Choroid plexus epithelial cell (primary cell): ENCODE measurements at regions not wholly inside any gene's neighbourhood (a gene's known extent, or its start where the extent isn't known, plus 50 kb on each side); places are given as distances from the start of the nearest gene placed in this dataset.
A peak's percentile ranks its signal among the peaks of the same experiment; 100 is the strongest.

Experiments
- DNase-seq: peaks from one replicate; pipeline ENCODE4 v3.0.0-alpha.2; 2010; ENCODE audit warnings: low read depth
- H3K4me3 ChIP-seq: 2 replicates; pipeline ENCODE4 v1.5.1; 2011; ENCODE audit warnings: low read depth, mild to moderate bottlenecking, control low read depth, low read length, moderate library complexity
- CTCF ChIP-seq: conservative IDR thresholded peaks from 2 replicates; pipeline ENCODE4 v1.5.1; 2011; ENCODE audit warnings: low read depth, mild to moderate bottlenecking, control low read depth, inconsistent platforms, low read length, moderate library complexity

GRCh38 chr18:44321868-44322590 lies 358.7 kb upstream of the SETBP1 start:
- no peak for DNase-seq
- no peak overlapping the region for H3K4me3 ChIP-seq
- no peak for TF ChIP-seq CTCF

- no peak overlapping the region for H3K4me3 ChIP-seq
- TF ChIP-seq CTCF: no peak
- DNase-seq: no peak
These were observed 357.6 kb upstream of the SETBP1 start for GRCh38 chr18:44323125-44323524.

- no peak for TF ChIP-seq CTCF
- no peak overlapping the region for H3K4me3 ChIP-seq
- no peak for DNase-seq
These were observed 356.3 kb upstream of the SETBP1 start for GRCh38 chr18:44324361-44324760.

GRCh38 chr18:44325903-44326635 lies 354.6 kb upstream of the SETBP1 start:
- peak; percentile 91 for DNase-seq
- no peak overlapping the region for H3K4me3 ChIP-seq
- peak; percentile 79 for TF ChIP-seq CTCF

GRCh38 chr18:44331656-44332570 lies 348.8 kb upstream of the SETBP1 start:
- no peak for TF ChIP-seq CTCF
- no peak overlapping the region for H3K4me3 ChIP-seq
- DNase-seq: no peak

- no peak for DNase-seq
- H3K4me3 ChIP-seq: no peak overlapping the region
- no peak for TF ChIP-seq CTCF
These were observed 338.9 kb upstream of the SETBP1 start for GRCh38 chr18:44341759-44342158.
